ENCODE measurements at regions not wholly inside any gene's neighbourhood (a gene's known extent, or its start where the extent isn't known, plus 50 kb on each side); places are given as distances from the start of the nearest gene placed in this dataset.

DNA sequence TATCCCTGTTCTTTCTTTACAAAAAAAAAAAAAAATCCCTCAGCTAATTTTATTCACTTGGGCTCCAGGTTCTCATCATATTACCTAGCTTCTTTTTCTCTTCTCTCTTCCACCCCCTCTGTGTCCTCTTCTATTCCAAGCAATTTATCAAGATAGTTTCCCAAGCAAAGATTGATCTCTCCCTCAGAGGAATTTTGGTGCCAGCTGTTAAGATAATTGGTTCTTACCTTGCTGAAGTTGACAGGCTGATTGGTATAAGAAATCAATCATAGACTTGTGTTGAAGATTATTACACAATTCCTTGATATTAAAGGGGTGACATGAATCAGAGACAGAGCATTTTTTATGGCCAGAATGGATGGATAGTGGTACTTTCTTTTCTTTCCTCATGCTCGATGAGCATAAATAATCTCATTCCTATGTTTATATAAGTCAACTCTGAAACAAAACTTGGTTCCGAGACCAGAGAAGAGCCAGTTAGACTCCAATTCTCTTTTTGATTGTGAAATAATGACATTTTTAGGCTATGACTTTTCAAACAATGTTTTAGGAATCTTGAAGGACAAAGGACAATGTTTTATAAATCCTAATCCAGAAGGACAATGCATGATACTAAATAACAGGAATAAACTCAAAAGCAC is 264.1 kb upstream of the PRKD1 start:
- TF ChIP-seq, protein P1, sequence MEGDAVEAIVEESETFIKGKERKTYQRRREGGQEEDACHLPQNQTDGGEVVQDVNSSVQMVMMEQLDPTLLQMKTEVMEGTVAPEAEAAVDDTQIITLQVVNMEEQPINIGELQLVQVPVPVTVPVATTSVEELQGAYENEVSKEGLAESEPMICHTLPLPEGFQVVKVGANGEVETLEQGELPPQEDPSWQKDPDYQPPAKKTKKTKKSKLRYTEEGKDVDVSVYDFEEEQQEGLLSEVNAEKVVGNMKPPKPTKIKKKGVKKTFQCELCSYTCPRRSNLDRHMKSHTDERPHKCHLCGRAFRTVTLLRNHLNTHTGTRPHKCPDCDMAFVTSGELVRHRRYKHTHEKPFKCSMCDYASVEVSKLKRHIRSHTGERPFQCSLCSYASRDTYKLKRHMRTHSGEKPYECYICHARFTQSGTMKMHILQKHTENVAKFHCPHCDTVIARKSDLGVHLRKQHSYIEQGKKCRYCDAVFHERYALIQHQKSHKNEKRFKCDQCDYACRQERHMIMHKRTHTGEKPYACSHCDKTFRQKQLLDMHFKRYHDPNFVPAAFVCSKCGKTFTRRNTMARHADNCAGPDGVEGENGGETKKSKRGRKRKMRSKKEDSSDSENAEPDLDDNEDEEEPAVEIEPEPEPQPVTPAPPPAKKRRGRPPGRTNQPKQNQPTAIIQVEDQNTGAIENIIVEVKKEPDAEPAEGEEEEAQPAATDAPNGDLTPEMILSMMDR (IDR thresholded peaks at IDR 0.05), result no peak
- no peak for TF ChIP-seq ZFX (IDR thresholded peaks at IDR 0.05; ENCODE audit: borderline replicate concordance)
